IMR-90 (cell line): ENCODE measurements at regions not wholly inside any gene's neighbourhood (a gene's known extent, or its start where the extent isn't known, plus 50 kb on each side); places are given as distances from the start of the nearest gene placed in this dataset. TPM values are rescaled to one million over a fixed set of nuclear protein-coding genes. Genes with fewer than 3 reads are reported as not detected.

ENCODE experiments used
- ATAC-seq: fragments of 200-7000 bp; cut with Tn5 transposase; 2 replicates; pipeline ENCODE4 v1.9.1; 2020; ENCODE audit warnings: low read depth, mild to moderate bottlenecking, moderate library complexity
- BruUV-seq: library from RNA; stranded (reverse); fragments of 400-500 nt; replicated peaks from 2 replicates; lab custom pipeline; 2021; lab: Mats Ljungman, UMichigan
- CTCF ChIA-PET: fragments of 300-600 bp; formaldehyde crosslinking; extraction: SDS; loops from one replicate; lab custom pipeline; 2021; ENCODE audit warnings: antibody characterized with exemption; lab: Yijun Ruan, JAX
- POLR2A ChIA-PET: fragments of 300-600 bp; sonication (Branson Sonifier 250); formaldehyde crosslinking; loops from one replicate; lab custom pipeline; 2022; ENCODE audit warnings: antibody characterized with exemption; ENCODE audit not compliant: unreplicated experiment; lab: Charles Lee
- DNase-seq: peaks from one replicate; pipeline ENCODE4 v3.0.0; 2013
- H2AFZ ChIP-seq: replicated peaks from 2 replicates; pipeline ENCODE3; 2013; ENCODE audit warnings: low read length, mild to moderate bottlenecking; ENCODE audit not compliant: poor library complexity
- H2AK5ac ChIP-seq: 2 replicates; pipeline ENCODE4 v1.6.1; 2013; ENCODE audit warnings: low read depth, low read length, inconsistent platforms
- H2AK9ac ChIP-seq: replicated peaks from 2 replicates; pipeline ENCODE3; 2013; ENCODE audit warnings: mild to moderate bottlenecking, low read depth, low read length, moderate library complexity; ENCODE audit not compliant: poor library complexity
- H2BK120ac ChIP-seq: 2 replicates; pipeline ENCODE4 v1.6.1; 2013; ENCODE audit warnings: low read depth, low read length, inconsistent platforms
- H2BK15ac ChIP-seq: 3 replicates; pipeline ENCODE4 v1.6.1; 2013; ENCODE audit warnings: low read depth, low read length, inconsistent platforms
- H2BK20ac ChIP-seq: 2 replicates; pipeline ENCODE4 v1.6.1; 2013; ENCODE audit warnings: low read depth, mild to moderate bottlenecking, inconsistent platforms, low read length, moderate library complexity
- H2BK5ac ChIP-seq: 2 replicates; pipeline ENCODE4 v1.6.1; 2013; ENCODE audit warnings: mild to moderate bottlenecking, low read depth, low read length, inconsistent platforms; ENCODE audit not compliant: poor library complexity, severe bottlenecking
- H3K14ac ChIP-seq: replicated peaks from 2 replicates; pipeline ENCODE4 v1.6.1; 2013; ENCODE audit warnings: low read depth, low read length, inconsistent platforms
- H3K18ac ChIP-seq: 2 replicates; pipeline ENCODE4 v1.6.1; 2013; ENCODE audit warnings: low read depth, low read length, control low read depth
- H3K23ac ChIP-seq: 2 replicates; pipeline ENCODE4 v1.6.1; 2013; ENCODE audit warnings: low read depth, low read length, inconsistent platforms
- H3K27ac ChIP-seq: 2 replicates; pipeline ENCODE4 v1.5.1; 2013; ENCODE audit warnings: mild to moderate bottlenecking, control low read depth, low read length; ENCODE audit not compliant: insufficient read depth
- H3K27me3 ChIP-seq: 2 replicates; pipeline ENCODE4 v1.6.1; 2013; ENCODE audit warnings: low read length; ENCODE audit not compliant: control insufficient read depth, insufficient read depth
- H3K36me3 ChIP-seq: 2 replicates; pipeline ENCODE4 v1.6.1; 2013; ENCODE audit warnings: low read length, mixed read lengths; ENCODE audit not compliant: control insufficient read depth, insufficient read depth
- H3K4ac ChIP-seq: 2 replicates; pipeline ENCODE4 v1.6.1; 2013; ENCODE audit warnings: low read depth, low read length, inconsistent platforms
- H3K4me1 ChIP-seq: 2 replicates; pipeline ENCODE4 v1.6.1; 2013; ENCODE audit warnings: low read length, mixed read lengths; ENCODE audit not compliant: control insufficient read depth, insufficient read depth
- H3K4me2 ChIP-seq: 2 replicates; pipeline ENCODE4 v1.6.1; 2013; ENCODE audit warnings: low read depth, mild to moderate bottlenecking, control low read depth, low read length, moderate library complexity
- H3K4me3 ChIP-seq: 2 replicates; pipeline ENCODE4 v1.5.1; 2013; ENCODE audit warnings: low read depth, mild to moderate bottlenecking, control low read depth, low read length, moderate library complexity; ENCODE audit not compliant: insufficient read depth
- H3K56ac ChIP-seq: 2 replicates; pipeline ENCODE4 v1.6.1; 2013; ENCODE audit warnings: low read length, inconsistent platforms; ENCODE audit not compliant: insufficient read depth; ENCODE audit errors: extremely low read depth
- H3K79me1 ChIP-seq, 2 experiments: 2 replicates each; pipeline ENCODE4 v1.6.1; 2013; ENCODE audit warnings: low read length in 2 of 2, inconsistent platforms in 1 of 2, low read depth in 1 of 2
- H3K9ac ChIP-seq: 2 replicates; pipeline ENCODE4 v1.6.1; 2013; ENCODE audit warnings: low read depth, low read length, control low read depth
- H3K9me1 ChIP-seq: 2 replicates; pipeline ENCODE4 v1.6.1; 2013; ENCODE audit warnings: low read length, inconsistent platforms; ENCODE audit not compliant: insufficient read depth
- H3K9me3 ChIP-seq: 2 replicates; pipeline ENCODE4 v1.6.1; 2013; ENCODE audit warnings: low read length; ENCODE audit not compliant: control insufficient read depth, insufficient read depth
- H4K20me1 ChIP-seq: 2 replicates; pipeline ENCODE4 v1.6.1; 2013; ENCODE audit warnings: low read length, inconsistent platforms; ENCODE audit not compliant: insufficient read depth
- H4K5ac ChIP-seq: 2 replicates; pipeline ENCODE4 v1.6.1; 2013; ENCODE audit warnings: mild to moderate bottlenecking, low read depth, low read length, control low read depth
- H4K8ac ChIP-seq, 2 experiments: 2 replicates each; pipeline ENCODE4 v1.6.1; 2013; ENCODE audit warnings: low read depth in 2 of 2, low read length in 2 of 2, control low read depth in 1 of 2, inconsistent platforms in 1 of 2
- H4K91ac ChIP-seq: 2 replicates; pipeline ENCODE4 v1.6.1; 2013; ENCODE audit warnings: low read depth, low read length, inconsistent platforms; ENCODE audit not compliant: insufficient read depth
- MXI1 ChIP-seq: IDR thresholded peaks from 2 replicates; pipeline ENCODE4 v1.6.1; 2012; ENCODE audit warnings: low read depth, mild to moderate bottlenecking, low read length, moderate library complexity, borderline replicate concordance
- POLR2A ChIP-seq: IDR thresholded peaks from 2 replicates; pipeline ENCODE4 v1.6.1; 2012; ENCODE audit warnings: mild to moderate bottlenecking, low read depth, low read length
- WGBS, 2 experiments: methylation state at CpG; one replicate each; pipeline versions ENCODE4 v1.1.5 to v1.1.7; 2013; ENCODE audit warnings: missing lambda C conversion rate in 2 of 2; ENCODE audit not compliant: insufficient read length in 1 of 2; ENCODE audit errors: extremely low coverage in 2 of 2; 5-methylcytosine and 5-hydroxymethylcytosine counted together
- dilution Hi-C: fragments of 300-500 bp; cut with HindIII; formaldehyde crosslinking; loops from one replicate; pipeline ENCODE4 v1.14.3; 2018; ENCODE audit warnings: low sequenced_read_pairs; ENCODE audit not compliant: unreplicated experiment
- in situ Hi-C: fragments of 300-500 bp; cut with MboI; formaldehyde crosslinking; loops from 3 replicates; pipeline ENCODE4 v1.14.3; 2019; ENCODE audit warnings: low sequenced_read_pairs, inconsistent platforms, mixed read lengths
- intact Hi-C: fragments of 100-400 bp; cut with micrococcal nuclease; formaldehyde crosslinking; loops from 2 replicates; pipeline ENCODE4 v1.10.0; 2022
- microRNA-seq, 2 experiments: library from miRNA; stranded (forward) in 1 of 2; unstranded in 1 of 2; fragments of 10-50 nt in 1 of 2; fragments of <30 nt in 1 of 2; gene quantifications in 1 of 2; microRNA quantifications in 1 of 2; one replicate each; pipeline versions ENCODE3 to v1.1.0; 2013 to 2020; ENCODE audit not compliant: insufficient read depth in 1 of 2, insufficient read length in 1 of 2, unreplicated experiment in 1 of 2
- small RNA-seq, 5 experiments: library from RNA; depleted of rRNA; stranded (forward); fragments of <200 nt; gene quantifications; one replicate each; pipeline ENCODE3, GENCODE V24; 2012

DNA sequence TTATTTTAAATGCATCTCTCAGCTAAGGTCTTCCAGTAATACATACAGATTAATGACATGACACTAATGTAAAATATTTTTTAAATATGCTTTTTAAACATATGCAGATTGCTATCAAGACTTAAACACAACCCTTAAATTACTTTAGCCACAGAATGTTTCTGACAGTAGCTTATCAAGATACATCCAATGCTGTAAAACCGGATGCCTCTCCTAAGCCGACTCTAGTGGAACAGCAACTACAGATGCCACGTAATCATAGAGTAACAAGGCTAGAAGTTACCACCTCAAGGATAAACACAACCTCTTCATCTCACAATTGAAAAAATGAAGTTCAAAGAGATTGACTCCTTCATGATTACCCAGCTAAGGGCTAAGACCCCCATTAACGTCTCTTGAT lies 68.4 kb downstream of the ZZZ3 start:
- POLR2A ChIA-PET = no interaction called here

More for the DNA sequence above, 68.4 kb downstream of the ZZZ3 start:
- no peak overlapping the region for H2AFZ ChIP-seq
- H3K56ac ChIP-seq = no peak overlapping the region
- no peaks in the 10 kb centered on the region for H3K4me1 ChIP-seq
- H2AK9ac ChIP-seq = no peak overlapping the region
- H3K36me3 ChIP-seq = no peaks in the 10 kb centered on the region; the same call in 1 of the 2 replicates
- H3K14ac ChIP-seq = no peak overlapping the region
- H3K9me1 ChIP-seq = no peaks in the 10 kb centered on the region
- no peak for ATAC-seq
- no peak overlapping the region for H3K4ac ChIP-seq
- H3K9ac ChIP-seq = no peak overlapping the region
- no peak for DNase-seq
- H3K79me1 ChIP-seq = peaks cover 18 to 33% of the 10 kb centered on the region in 2 experiments; a peak in 3 of 4 replicates
- no peak overlapping the region for H4K91ac ChIP-seq
- no peaks in the 10 kb centered on the region for H3K27me3 ChIP-seq
- no CpG with 5 or more reads among the region's 4 CpGs for WGBS, 2 experiments
- in situ Hi-C loops = no loop called here
- no peak overlapping the region for H4K5ac ChIP-seq
- no peaks in the 10 kb centered on the region for H4K20me1 ChIP-seq
- TF ChIP-seq MXI1 = no peak
- no peak for TF ChIP-seq POLR2A
- H3K18ac ChIP-seq = no peak overlapping the region
- H3K4me2 ChIP-seq = no peak overlapping the region
- no peak overlapping the region for H2BK15ac ChIP-seq
- H2BK120ac ChIP-seq = no peak overlapping the region
- no peak overlapping the region for H3K27ac ChIP-seq
- H2BK5ac ChIP-seq = no peak overlapping the region
- intact Hi-C loops = no loop called here
- H2BK20ac ChIP-seq = no peak overlapping the region
- peaks cover 2% of the 10 kb centered on the region; the same call in 1 of the 2 replicates for H3K9me3 ChIP-seq
- CTCF ChIA-PET = no interaction called here
- H3K4me3 ChIP-seq = no peak overlapping the region
- BruUV-seq = no TSS peak
- H2AK5ac ChIP-seq = no peak overlapping the region
- dilution Hi-C loops = no loop called here
- no peak overlapping the region for H4K8ac ChIP-seq
- H3K23ac ChIP-seq = no peak overlapping the region

Small RNAs in the stretch of these regions (microRNA-seq; reads per million reads assigned to microRNA genes)
- gene RNA5SP20 (ENCODE audit: insufficient read depth, insufficient read length) = not detected

Small RNAs in the stretch of these regions (small RNA-seq; reads per million reads assigned to genes)
- gene RNA5SP20 = 0 reads per million in 5 experiments
